ENCODE measurements at regions not wholly inside any gene's neighbourhood (a gene's known extent, or its start where the extent isn't known, plus 50 kb on each side); places are given as distances from the start of the nearest gene placed in this dataset.

- TF ChIP-seq EZH2 (IDR thresholded peaks at IDR 0.05; ENCODE audit: insufficient read depth, poor library complexity, severe bottlenecking) (no peak), EZH2phosphoT487 (IDR thresholded peaks at IDR 0.05; ENCODE audit: insufficient read depth, low read depth) (no peak)
Observed at GRCh38 chr3:40695848-40696247, 171.1 kb downstream of the ZNF621 start.
